GM20431 (cell line): ENCODE measurements at regions not wholly inside any gene's neighbourhood (a gene's known extent, or its start where the extent isn't known, plus 50 kb on each side); places are given as distances from the start of the nearest gene placed in this dataset.

Experiments
- in situ Hi-C: fragments of 300-500 bp; cut with MseI, MboI; formaldehyde crosslinking; loops from one replicate; pipeline ENCODE4 v1.15.0; 2020; ENCODE audit warnings: low sequenced_read_pairs; ENCODE audit not compliant: unreplicated experiment

- in situ Hi-C loops: no loop called here
Observed at GRCh38 chr16:54689072-54689865, 241.4 kb upstream of the IRX5 start.

GRCh38 chr16:54688339-54688738 lies 242.3 kb upstream of the IRX5 start:
- in situ Hi-C loops: no loop called here

- in situ Hi-C loops: no loop called here
Observed at GRCh38 chr16:54687043-54687899, 243.4 kb upstream of the IRX5 start.

- in situ Hi-C loops: no loop called here
Observed at GRCh38 chr16:54685682-54686081, 245.0 kb upstream of the IRX5 start.

- in situ Hi-C loops: no loop called here
Observed at GRCh38 chr16:54679531-54679930, 251.1 kb upstream of the IRX5 start.

GRCh38 chr16:54677308-54677950 lies 253.2 kb upstream of the IRX5 start:
- in situ Hi-C loops: no loop called here

- in situ Hi-C loops: no loop called here
Observed at GRCh38 chr16:54673313-54673712, 257.4 kb upstream of the IRX5 start.

- in situ Hi-C loops: no loop called here
Observed at GRCh38 chr16:54672500-54672899, 258.2 kb upstream of the IRX5 start.

- in situ Hi-C loops: no loop called here
Observed at GRCh38 chr16:54657709-54658102, 273.0 kb upstream of the IRX5 start.

- in situ Hi-C loops: no loop called here
Observed at GRCh38 chr16:54657058-54657708, 273.5 kb upstream of the IRX5 start.

- in situ Hi-C loops: no loop called here
Observed at GRCh38 chr16:54655121-54655590, 275.5 kb upstream of the IRX5 start.

GRCh38 chr16:54654429-54654828 lies 276.2 kb upstream of the IRX5 start:
- in situ Hi-C loops: no loop called here

GRCh38 chr16:54652201-54652770 lies 278.4 kb upstream of the IRX5 start:
- in situ Hi-C loops: no loop called here

GRCh38 chr16:54651440-54652195 lies 279.0 kb upstream of the IRX5 start:
- in situ Hi-C loops: no loop called here

- in situ Hi-C loops: no loop called here
Observed at GRCh38 chr16:54649876-54650275, 280.8 kb upstream of the IRX5 start.

- in situ Hi-C loops: no loop called here
Observed at GRCh38 chr16:54648575-54648974, 282.1 kb upstream of the IRX5 start.

- in situ Hi-C loops: no loop called here
Observed at GRCh38 chr16:54647725-54648221, 282.9 kb upstream of the IRX5 start.

GRCh38 chr16:54647216-54647615 lies 283.4 kb upstream of the IRX5 start:
- in situ Hi-C loops: no loop called here

GRCh38 chr16:54645345-54645744 lies 285.3 kb upstream of the IRX5 start:
- in situ Hi-C loops: no loop called here
